Fibroblast of the conjunctiva (primary cell): ENCODE measurements at regions not wholly inside any gene's neighbourhood (a gene's known extent, or its start where the extent isn't known, plus 50 kb on each side); places are given as distances from the start of the nearest gene placed in this dataset.

Experiments used
- DNase-seq: peaks from one replicate; pipeline ENCODE4 v3.0.0-alpha.2; 2010; ENCODE audit warnings: low read depth

- DNase-seq: no peak
Measured at GRCh38 chr2:146954544-146954943, 890.3 kb upstream of the ACVR2A start.

GRCh38 chr2:146952696-146953095 lies 892.1 kb upstream of the ACVR2A start:
- no peak for DNase-seq

GRCh38 chr2:146950911-146951310 lies 893.9 kb upstream of the ACVR2A start:
- DNase-seq: no peak

DNA sequence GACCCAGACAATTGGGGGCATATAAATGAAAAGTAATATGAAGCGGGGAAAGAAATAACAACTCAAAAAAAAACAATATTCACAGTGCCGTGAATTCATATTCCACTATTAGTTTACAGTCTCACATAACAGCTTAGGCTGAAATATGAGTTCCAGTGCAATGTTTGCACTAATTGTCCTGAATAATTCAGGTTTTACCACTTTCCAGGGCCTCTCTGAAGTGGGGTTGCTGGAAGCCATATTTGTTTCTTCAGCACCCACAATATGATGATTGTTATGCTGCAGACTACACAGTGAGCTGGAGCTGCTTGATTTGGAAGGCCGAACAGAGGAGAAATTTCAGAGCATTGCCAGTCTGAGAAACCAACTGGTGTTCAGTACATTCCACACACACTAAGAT lies 894.5 kb upstream of the ACVR2A start:
- DNase-seq: no peak

- no peak for DNase-seq
Measured at GRCh38 chr2:146949400-146949799, 895.4 kb upstream of the ACVR2A start.

GRCh38 chr2:146944601-146945000 lies 900.2 kb upstream of the ACVR2A start:
- no peak for DNase-seq

- peak; percentile 54 for DNase-seq
Measured at GRCh38 chr2:146939991-146940685, 904.7 kb upstream of the ACVR2A start.

- no peak for DNase-seq
Measured at GRCh38 chr2:146934921-146935320, 909.9 kb upstream of the ACVR2A start.

DNA sequence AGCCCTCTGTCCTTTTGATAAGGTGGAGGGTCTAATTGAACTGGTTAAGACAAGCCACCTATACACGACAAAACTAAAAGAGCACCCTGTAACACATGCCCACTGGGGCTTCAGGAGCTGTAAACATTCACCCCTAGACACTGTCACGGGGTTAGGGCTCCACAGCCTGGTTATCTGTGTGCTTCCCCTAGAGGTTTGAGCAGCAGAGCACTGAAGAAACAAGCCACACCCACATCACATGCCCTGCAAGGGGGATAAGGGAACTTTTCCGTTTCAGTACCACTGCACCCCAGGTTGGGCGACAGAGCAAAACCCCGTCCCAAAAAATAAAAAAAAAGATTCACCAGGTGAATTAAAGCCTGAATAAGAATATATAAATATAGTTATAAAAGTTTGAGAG lies 913.7 kb upstream of the ACVR2A start:
- DNase-seq: no peak

- peak; percentile 67 for DNase-seq
Measured at GRCh38 chr2:146927080-146927711, 917.6 kb upstream of the ACVR2A start.

GRCh38 chr2:146918280-146918679 lies 926.5 kb upstream of the ACVR2A start:
- no peak for DNase-seq

GRCh38 chr2:146917431-146918042 lies 927.3 kb upstream of the ACVR2A start:
- DNase-seq: no peak

DNA sequence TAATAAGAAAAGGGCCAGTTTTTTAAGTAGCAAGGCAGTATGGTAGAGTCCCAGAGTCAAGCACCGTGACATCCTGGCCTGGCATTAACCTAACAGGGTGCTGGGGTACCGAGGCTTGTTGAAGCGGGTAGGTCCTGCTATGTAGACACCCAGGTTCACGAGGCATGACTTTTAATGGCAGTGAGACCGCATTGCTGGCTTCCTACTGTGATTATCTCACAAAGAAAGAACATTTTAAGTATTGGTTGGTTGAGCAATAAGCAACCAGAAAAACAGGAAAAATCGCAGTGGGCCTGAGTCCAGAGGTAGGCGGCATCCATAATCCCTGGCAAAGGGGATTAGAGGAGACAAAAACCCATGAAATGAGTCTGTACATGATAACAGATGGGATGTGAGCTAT lies 927.9 kb upstream of the ACVR2A start:
- DNase-seq: no peak

DNA sequence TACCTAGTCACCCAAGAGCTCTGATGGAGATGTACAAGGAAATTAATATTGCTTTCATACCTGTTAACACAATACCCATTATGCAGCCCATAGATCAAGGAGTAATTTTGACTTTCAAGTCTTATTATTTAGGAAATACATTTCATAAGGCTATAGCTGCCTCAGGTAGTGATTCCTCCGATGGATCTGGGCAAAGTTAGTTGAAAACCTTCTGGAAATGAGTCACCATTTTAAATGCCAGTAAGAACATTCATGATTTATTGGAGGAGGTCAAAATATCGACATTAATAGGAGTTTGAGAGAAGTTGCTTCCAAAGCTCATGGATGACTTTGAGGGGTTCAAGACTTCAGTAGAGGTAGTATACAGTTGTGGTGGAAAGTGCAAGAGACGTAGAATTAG lies 931.4 kb upstream of the ACVR2A start:
- no peak for DNase-seq

DNA sequence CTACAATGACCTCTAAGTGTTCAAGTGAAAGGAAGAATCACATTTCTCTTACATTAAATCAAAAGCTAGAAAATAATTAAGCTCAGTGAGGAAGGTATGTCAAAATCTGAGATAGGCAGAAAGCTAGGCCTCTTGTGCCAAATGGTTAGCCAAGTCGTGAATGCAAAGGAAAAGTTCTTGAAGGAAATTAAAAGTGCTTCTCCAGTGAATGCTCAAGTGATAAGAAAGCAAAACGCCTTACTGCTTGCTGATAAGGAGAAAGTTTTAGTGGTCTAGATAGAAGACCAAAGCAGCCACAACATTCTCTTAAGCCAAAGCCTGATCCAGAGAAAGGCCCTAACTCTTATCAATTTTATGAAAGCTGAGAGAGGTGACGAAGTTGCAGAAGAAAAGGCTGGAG lies 932.3 kb upstream of the ACVR2A start:
- no peak for DNase-seq

DNA sequence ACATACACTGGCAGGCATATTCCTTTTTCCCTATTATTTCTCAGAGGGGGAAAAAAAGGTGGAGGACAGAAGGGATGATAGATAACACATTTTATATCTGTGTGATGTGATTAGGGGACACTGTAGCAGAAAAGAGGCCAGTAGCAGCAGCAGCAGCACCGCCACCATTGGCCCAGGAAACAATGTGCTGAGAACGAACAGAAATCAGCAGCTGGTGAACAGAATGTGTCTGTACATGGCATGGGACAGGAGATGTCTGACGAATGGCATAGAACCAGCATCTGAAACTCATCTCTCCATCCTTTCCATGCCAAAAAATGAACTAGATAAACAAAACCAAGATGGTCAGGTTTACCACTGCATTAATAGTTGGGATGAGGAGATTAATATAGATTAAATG lies 936.1 kb upstream of the ACVR2A start:
- no peak for DNase-seq

DNA sequence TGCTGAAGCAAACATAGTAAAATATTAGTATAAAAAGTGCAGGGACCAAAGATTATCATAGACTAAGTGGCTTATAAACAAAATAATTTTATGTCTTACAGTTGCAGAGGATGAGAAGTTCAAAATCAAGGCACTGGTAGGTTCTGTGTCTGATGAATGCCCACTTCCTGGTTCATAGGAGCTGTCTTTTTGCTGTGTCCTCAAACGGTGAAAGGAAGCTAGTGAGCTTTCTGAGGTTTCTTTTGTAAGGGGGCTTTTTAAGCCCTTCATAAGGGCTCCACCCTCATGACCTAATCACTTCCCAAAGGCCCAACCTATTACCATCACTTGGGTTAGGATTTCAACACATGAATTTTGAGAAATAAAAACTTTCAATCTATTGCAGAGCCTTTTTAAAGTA lies 946.7 kb upstream of the ACVR2A start:
- DNase-seq: no peak

- no peak for DNase-seq
Measured at GRCh38 chr2:146894514-146894913, 950.3 kb upstream of the ACVR2A start.

DNA sequence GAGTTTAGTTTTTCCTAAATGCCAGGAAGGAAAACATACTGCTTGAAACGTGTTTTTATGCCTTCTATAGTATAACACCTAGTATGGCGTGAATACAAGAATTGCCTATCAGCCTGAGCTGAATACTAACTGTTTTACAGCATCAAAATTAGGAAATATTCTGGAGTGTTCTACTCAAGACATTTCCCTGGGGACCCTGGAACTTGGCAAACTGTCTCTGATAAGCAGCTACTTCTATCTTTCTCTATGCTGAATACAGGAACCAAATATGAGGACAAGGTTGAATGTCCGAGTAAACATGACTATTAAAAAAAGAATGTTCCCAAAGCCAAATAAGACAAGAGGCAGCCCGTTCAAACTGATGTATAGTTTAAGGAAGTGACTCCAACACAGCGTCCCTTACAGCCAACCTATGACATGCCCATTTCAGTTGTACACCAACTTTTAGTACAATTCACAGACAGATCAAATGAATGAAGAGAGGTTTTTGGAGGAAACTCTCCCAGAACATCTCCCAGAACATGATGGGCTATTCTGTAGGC lies 951.3 kb upstream of the ACVR2A start:
- peak; percentile 3 for DNase-seq

DNA sequence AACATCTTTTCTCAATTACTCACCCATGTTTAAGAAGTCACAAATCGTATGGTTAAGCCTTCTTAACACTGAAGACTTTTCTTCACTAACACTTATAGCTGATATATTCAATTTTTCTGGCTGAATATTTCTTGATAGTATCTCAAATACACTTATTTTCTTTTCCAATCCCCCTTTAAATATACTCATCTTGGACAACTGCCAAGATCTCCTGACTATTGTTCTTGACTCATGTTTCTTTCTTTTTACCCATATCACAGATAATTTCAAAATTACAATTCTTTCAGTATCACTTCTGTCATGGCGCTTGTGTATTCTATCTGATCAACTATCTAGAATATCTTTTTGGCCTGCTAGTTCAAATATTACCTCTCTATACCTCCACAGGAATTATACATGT lies 954.3 kb upstream of the ACVR2A start:
- no peak for DNase-seq

DNA sequence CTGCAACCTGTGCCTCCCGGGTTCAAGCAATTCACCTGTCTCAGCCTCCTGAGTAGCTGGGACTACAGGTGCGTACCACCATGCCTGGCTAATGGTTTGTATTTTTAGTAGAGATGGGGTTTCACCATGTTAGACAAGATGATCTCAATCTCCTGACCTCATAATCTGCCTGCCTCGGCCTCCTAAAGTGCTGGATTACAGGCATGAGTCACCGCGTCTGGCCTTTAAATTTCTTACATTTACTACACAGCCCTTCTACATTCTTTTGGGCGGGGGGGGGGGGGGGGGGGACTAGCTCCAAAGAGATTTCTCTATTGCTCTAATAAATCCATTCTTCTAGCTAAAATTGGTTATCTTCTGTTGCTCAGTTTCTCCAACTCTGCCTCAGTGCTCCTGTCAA lies 964.9 kb upstream of the ACVR2A start:
- no peak for DNase-seq

GRCh38 chr2:146874260-146874658 lies 970.6 kb upstream of the ACVR2A start:
- no peak for DNase-seq

GRCh38 chr2:146873646-146874259 lies 971.1 kb upstream of the ACVR2A start:
- DNase-seq: no peak
